AG10803 (cell line): ENCODE measurements at regions not wholly inside any gene's neighbourhood (a gene's known extent, or its start where the extent isn't known, plus 50 kb on each side); places are given as distances from the start of the nearest gene placed in this dataset.
"Not testable (repeated sequence)": the region's sequence is repeated elsewhere in the genome, so short reads cannot be mapped to it uniquely, and the experiment has no call there.

Source experiments
- DNase-seq: peaks from one replicate; pipeline ENCODE4 v3.0.0; 2010; ENCODE audit warnings: low read depth
- H3K4me3 ChIP-seq: 2 replicates; pipeline ENCODE4 v1.5.1; 2011; ENCODE audit warnings: mild to moderate bottlenecking, low read length, control low read depth
- TF ChIP-seq, protein P1 (sequence below): conservative IDR thresholded peaks from 2 replicates; pipeline ENCODE4 v1.5.1; 2011; ENCODE audit warnings: mild to moderate bottlenecking, low read length, control low read depth, inconsistent platforms

DNA sequence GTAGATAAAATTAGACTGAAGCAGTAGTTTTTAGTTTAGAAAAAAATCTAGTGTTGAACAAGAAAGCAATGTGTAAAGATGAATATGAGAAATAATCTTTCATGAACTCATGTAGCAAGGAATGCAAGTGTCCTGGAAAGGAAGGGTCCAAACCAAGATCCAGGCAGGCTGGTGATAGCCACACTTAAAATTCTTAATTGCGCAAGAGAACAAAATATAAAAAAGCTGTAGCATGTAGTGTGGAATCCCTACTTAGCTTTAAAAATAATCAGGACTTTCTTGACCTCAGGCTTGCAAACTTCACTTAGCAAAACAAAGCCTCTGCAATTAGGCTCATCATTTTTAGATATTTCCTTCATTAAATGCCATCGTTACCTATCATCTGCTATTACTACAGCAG, 2186.1 kb upstream of the RAG2 start:
- TF ChIP-seq, protein P1, sequence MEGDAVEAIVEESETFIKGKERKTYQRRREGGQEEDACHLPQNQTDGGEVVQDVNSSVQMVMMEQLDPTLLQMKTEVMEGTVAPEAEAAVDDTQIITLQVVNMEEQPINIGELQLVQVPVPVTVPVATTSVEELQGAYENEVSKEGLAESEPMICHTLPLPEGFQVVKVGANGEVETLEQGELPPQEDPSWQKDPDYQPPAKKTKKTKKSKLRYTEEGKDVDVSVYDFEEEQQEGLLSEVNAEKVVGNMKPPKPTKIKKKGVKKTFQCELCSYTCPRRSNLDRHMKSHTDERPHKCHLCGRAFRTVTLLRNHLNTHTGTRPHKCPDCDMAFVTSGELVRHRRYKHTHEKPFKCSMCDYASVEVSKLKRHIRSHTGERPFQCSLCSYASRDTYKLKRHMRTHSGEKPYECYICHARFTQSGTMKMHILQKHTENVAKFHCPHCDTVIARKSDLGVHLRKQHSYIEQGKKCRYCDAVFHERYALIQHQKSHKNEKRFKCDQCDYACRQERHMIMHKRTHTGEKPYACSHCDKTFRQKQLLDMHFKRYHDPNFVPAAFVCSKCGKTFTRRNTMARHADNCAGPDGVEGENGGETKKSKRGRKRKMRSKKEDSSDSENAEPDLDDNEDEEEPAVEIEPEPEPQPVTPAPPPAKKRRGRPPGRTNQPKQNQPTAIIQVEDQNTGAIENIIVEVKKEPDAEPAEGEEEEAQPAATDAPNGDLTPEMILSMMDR, result no peak
- no peak for DNase-seq
- H3K4me3 ChIP-seq, result no peak overlapping the region

DNA sequence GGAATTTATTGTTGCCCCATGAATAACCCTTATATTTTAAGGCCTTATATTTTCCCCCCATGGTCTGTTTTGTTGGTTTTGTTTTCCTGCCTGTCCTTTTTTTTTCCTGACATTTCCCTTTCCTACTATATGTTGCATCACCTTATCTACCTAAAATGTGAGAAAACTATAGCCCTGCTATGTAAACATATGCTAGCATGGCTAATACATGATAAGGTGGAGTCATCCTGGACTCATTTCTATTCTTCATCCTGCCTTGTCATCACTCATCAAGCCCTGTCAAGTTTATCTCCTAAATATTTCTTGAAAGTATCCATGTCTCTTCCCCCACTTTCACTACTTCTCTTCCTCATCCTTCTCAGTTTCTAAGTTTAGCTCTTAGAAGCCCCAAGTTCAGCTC, 2168.8 kb upstream of the RAG2 start:
- H3K4me3 ChIP-seq, result no peak overlapping the region
- DNase-seq, result no peak
- TF ChIP-seq, protein P1, result no peak

DNA sequence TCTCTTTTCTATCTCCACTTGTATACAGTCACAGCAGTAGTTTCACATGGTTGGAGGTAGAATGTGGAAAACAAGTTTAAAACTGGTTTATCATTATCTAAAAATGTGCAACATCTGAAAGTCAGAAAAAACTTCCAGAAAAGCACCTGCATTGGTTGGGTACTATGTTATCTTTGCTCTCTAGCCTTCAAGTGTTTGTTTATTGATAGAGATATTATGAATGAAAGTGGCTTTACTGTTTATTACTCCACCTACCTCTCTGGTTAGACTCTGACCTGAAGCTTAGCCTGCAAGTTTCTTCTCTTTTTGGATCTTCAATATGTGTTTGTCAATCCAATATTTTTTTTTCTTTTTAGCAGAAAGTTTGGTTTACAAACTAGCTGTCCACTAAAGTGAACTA, 2161.4 kb upstream of the RAG2 start:
- H3K4me3 ChIP-seq, result no peak overlapping the region
- TF ChIP-seq, protein P1, result no peak
- DNase-seq, result no peak

DNA sequence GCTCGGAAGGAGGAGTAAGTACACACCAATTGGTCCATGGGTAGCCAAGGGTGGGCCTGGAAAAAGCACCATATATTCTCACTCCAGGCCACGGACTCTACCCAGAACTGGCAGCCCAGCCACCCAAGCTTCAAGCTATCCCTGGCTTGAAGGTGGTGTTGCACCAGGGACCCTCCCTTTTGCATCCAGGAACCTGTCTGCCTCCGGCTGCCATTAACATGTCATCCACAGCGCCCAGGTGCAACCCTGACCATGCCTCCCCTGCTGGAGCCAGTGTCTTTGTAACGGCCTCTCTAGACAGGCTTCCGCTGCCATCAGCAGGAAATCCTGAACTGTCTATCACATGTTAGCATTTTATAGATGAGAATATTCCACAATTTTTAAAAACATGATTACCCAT, 2158.5 kb upstream of the RAG2 start:
- H3K4me3 ChIP-seq, result no peak overlapping the region
- no peak for DNase-seq
- TF ChIP-seq, protein P1, result no peak

DNA sequence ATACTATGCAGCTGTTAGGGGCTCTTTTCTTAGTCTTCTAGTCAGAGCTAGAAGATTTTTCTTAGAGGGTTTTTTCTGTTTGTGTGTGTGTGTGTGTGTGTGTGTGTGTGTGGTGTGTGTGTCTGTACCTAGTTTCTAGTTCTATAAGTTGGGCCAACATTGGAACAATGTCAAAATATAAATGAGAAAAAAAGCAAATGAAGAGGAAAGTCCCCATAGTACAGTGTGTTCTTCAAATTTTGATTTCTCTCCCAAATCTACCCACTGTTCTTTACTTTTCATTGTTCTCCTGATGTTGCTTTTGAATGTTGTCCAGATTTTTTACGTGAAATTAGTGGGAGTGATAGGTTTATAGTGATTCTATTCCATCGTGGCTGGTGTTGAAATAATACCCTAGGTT, 2153.4 kb upstream of the RAG2 start:
- no peak overlapping the region for H3K4me3 ChIP-seq
- TF ChIP-seq, protein P1, result no peak
- DNase-seq, result no peak

DNA sequence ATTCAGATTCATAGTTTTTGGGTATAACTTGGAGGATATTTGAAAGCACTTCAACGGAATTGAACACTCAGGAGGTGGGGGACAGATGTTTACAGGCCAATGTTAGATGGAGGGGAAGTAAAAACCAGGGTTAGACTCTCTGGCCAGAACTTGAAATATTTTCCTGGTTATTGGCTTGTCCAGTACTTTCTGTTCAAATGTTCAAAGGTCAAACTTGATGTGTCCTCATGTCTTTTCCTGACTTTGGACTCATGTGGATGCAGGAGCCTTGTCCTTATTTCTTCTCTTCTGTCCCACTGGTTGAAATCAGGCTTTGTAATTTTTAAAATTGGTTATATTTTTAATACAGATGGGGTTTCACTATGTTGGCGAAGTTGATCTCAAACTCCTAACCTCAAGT, 2148.5 kb upstream of the RAG2 start:
- not testable (repeated sequence) for H3K4me3 ChIP-seq, DNase-seq

DNA sequence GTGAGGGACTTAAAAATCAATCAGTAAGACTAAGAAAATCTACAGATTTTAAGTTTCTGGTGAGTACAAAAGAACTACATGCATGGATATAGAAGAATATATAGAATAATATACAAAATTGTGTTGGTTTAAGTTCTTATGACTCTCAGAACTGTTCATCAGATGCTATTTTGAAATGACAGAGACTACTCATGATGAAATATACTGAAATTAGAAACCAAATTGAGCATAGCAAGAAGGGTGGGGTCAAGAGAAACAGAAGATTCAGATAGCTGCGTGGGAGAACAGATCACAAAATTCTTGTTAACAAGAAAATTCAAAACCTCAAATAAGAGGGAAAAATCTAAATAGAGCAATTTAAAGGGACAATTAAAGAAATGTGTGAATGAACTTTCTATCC, 2125.3 kb upstream of the RAG2 start:
- no peak for DNase-seq
- H3K4me3 ChIP-seq, result no peak overlapping the region
- TF ChIP-seq, protein P1, result no peak

DNA sequence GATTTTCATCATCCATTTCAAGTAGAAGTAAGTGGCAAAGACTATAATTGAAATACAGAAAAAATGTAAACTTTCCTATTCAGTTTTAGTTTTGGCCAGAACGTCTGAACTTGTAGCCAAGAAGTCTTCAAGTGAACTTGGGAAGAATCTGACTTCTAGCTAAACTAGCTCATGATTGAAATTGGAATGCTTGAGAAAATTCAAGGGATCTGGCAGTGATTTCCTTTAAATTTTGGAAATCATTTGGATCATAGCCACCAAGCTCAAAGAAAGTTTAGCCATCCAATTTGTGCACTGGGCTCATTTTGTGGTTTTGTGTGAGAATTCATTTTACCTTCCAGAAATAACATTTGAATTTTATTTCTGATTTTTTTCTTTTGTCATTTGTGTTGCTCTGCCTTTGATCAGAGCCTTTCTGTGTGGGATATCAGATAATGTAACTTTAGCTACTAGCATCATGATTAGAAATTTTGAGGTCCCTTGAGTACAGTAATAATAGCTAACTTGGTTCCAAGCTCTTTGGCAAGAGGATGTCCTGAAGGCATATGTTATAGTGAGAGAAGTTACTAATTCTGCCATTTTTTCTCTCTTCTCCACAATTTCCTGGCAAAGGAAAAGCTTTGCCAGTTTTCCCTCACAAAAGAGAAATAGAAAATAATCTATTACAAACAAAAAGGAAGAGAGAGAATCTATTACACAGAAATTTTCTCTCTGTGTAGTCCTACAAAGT, 2123.7 kb upstream of the RAG2 start:
- TF ChIP-seq, protein P1, result no peak
- H3K4me3 ChIP-seq, result no peak overlapping the region
- DNase-seq, result no peak
